B cell (primary cell): ENCODE measurements at regions not wholly inside any gene's neighbourhood (a gene's known extent, or its start where the extent isn't known, plus 50 kb on each side); places are given as distances from the start of the nearest gene placed in this dataset.

Experiments used
- ATAC-seq: fragments of 200-7000 bp; cut with Tn5 transposase; one replicate; pipeline ENCODE4 v1.10.0; 2021; ENCODE audit warnings: low read depth, mild to moderate bottlenecking, moderate number of reproducible peaks, moderate library complexity
- CTCF ChIA-PET: fragments of 350-600 bp; sonication (Branson Sonifier 250); formaldehyde crosslinking; loops from one replicate; lab custom pipeline; 2021; ENCODE audit warnings: antibody characterized with exemption, inconsistent platforms; lab: Charles Lee
- POLR2A ChIA-PET: fragments of 350-600 bp; sonication (Branson Sonifier 250); formaldehyde crosslinking; loops from one replicate; lab custom pipeline; 2021; ENCODE audit warnings: antibody characterized with exemption; lab: Charles Lee
- DNase-seq: peaks from one replicate; pipeline ENCODE4 v3.0.0; 2013
- H2AFZ ChIP-seq: 2 replicates; pipeline ENCODE4 v1.6.1; 2012; ENCODE audit warnings: mild to moderate bottlenecking, low read depth, low read length; ENCODE audit not compliant: insufficient read depth, poor library complexity, severe bottlenecking
- H3K27ac ChIP-seq, 2 donors: 1 replicate in 1 of 2; 2 replicates in 1 of 2; pipeline ENCODE4 v1.5.1; 2012 to 2013; ENCODE audit warnings: low read length in 2 of 2, mild to moderate bottlenecking in 2 of 2, moderate library complexity in 1 of 2
- H3K27me3 ChIP-seq, 4 experiments: fragments of 200-600 bp in 1 of 4; sonication (generic) in 1 of 4; replicated peaks in 1 of 4; 1 replicate in 2 of 4; 2 replicates in 2 of 4; pipeline versions ENCODE4 v1.6.1 to v1.7.0; 2013 to 2016; ENCODE audit warnings: low read length in 3 of 4, mild to moderate bottlenecking in 2 of 4, mixed read lengths in 1 of 4, moderate library complexity in 1 of 4; ENCODE audit not compliant: insufficient read depth in 4 of 4, control insufficient read depth in 3 of 4; ENCODE audit errors: control extremely low read depth in 1 of 4
- H3K36me3 ChIP-seq, 2 experiments: replicated peaks in 1 of 2; 1 replicate in 1 of 2; 2 replicates in 1 of 2; pipeline versions ENCODE4 v1.6.1 to v1.7.1; 2013; ENCODE audit warnings: low read length in 1 of 2; ENCODE audit not compliant: insufficient read depth in 2 of 2, control insufficient read depth in 1 of 2; ENCODE audit errors: control extremely low read depth in 1 of 2, extremely low read depth in 1 of 2
- H3K4me1 ChIP-seq, 2 donors: fragments of 200-600 bp in 1 of 2; sonication (generic) in 1 of 2; 1 replicate in 1 of 2; 2 replicates in 1 of 2; pipeline versions ENCODE4 v1.5.1 to v1.6.1; 2013 to 2017; ENCODE audit warnings: low read length in 2 of 2; ENCODE audit not compliant: control insufficient read depth in 2 of 2, insufficient read depth in 2 of 2
- H3K4me2 ChIP-seq: replicated peaks from 2 replicates; pipeline ENCODE3; 2012; ENCODE audit warnings: mild to moderate bottlenecking, low read depth, low read length; ENCODE audit not compliant: poor library complexity, severe bottlenecking
- H3K4me3 ChIP-seq, 5 experiments: fragments of 200-600 bp in 1 of 5; sonication (generic) in 1 of 5; 1 replicate in 3 of 5; 2 replicates in 2 of 5; pipeline versions ENCODE4 v1.5.1 to v1.7.0; 2011 to 2016; ENCODE audit warnings: low read length in 4 of 5, mild to moderate bottlenecking in 4 of 5, low read depth in 2 of 5, control low read depth in 1 of 5, moderate library complexity in 1 of 5; ENCODE audit not compliant: insufficient read depth in 1 of 5; ENCODE audit errors: control extremely low read depth in 1 of 5, extremely low read depth in 1 of 5
- H3K79me2 ChIP-seq: fragments of 200-600 bp; sonication (generic); one replicate; pipeline ENCODE4 v1.6.0; 2016; ENCODE audit warnings: low read length; ENCODE audit not compliant: control insufficient read depth, insufficient read depth
- H3K9ac ChIP-seq: fragments of 200-600 bp; sonication (generic); 2 replicates; pipeline ENCODE4 v1.6.1; 2017; ENCODE audit warnings: mild to moderate bottlenecking, low read length, moderate library complexity
- H3K9me3 ChIP-seq, 3 donors: one replicate each; pipeline versions ENCODE4 v1.6.1 to v1.7.1; 2013; ENCODE audit warnings: low read length in 2 of 3; ENCODE audit not compliant: control insufficient read depth in 2 of 3, insufficient read depth in 1 of 3; ENCODE audit errors: control extremely low read depth in 1 of 3
- H4K20me1 ChIP-seq: 2 replicates; pipeline ENCODE4 v1.6.0; 2012; ENCODE audit warnings: mild to moderate bottlenecking, low read length; ENCODE audit not compliant: insufficient read depth, control insufficient read depth, poor library complexity, severe bottlenecking
- H3K27ac Mint-ChIP-seq: one replicate; pipeline ENCODE4 v1.8.0; 2021; ENCODE audit warnings: mixed read lengths
- H3K27me3 Mint-ChIP-seq: one replicate; pipeline ENCODE4 v1.8.0; 2021; ENCODE audit warnings: mixed read lengths
- H3K4me1 Mint-ChIP-seq: one replicate; pipeline ENCODE4 v1.8.0; 2021; ENCODE audit warnings: mixed read lengths
- H3K4me3 Mint-ChIP-seq: one replicate; pipeline ENCODE4 v1.8.0; 2021; ENCODE audit warnings: mixed read lengths
- H3K9me3 Mint-ChIP-seq: one replicate; pipeline ENCODE4 v1.8.0; 2022; ENCODE audit warnings: mixed read lengths; ENCODE audit not compliant: insufficient read depth
- CTCF ChIP-seq: fragments of 200-600 bp; IDR thresholded peaks from one replicate; pipeline ENCODE4 v1.8.0; 2022; ENCODE audit warnings: antibody characterized with exemption, mild to moderate bottlenecking
- EZH2 ChIP-seq: IDR thresholded peaks from 2 replicates; pipeline ENCODE4 v1.6.1; 2012; ENCODE audit warnings: borderline replicate concordance, low read depth, mild to moderate bottlenecking, moderate library complexity, low read length; ENCODE audit not compliant: insufficient read depth, poor library complexity, severe bottlenecking
- WGBS: methylation state at CpG from one replicate; pipeline ENCODE4 v1.1.5; 2013; ENCODE audit warnings: missing lambda C conversion rate; ENCODE audit not compliant: insufficient coverage; 5-methylcytosine and 5-hydroxymethylcytosine counted together
- intact Hi-C: fragments of 100-400 bp; cut with micrococcal nuclease; formaldehyde crosslinking; loops from one replicate; pipeline ENCODE4 v1.10.0; 2022

GRCh38 chr3:84586427-84586826 is 372.4 kb upstream of the CADM2 start:
- Histone ChIP-seq H3K4me2 (no peak overlapping the region), H3K79me2 (no peaks in the 10 kb centered on the region), H3K4me3 (no peak overlapping the region), H3K4me1 (no peaks in the 10 kb centered on the region), H3K9me3 (peaks cover 0 to 3% (median 0%) of the 10 kb centered on the region in 3 donors), H3K9ac (no peak overlapping the region), H4K20me1 (no peaks in the 10 kb centered on the region), H3K27ac (no peak overlapping the region), H3K27me3 (no peaks in the 10 kb centered on the region), H3K36me3 (no peaks in the 10 kb centered on the region), H2AFZ (no peak overlapping the region)
- Mint-ChIP-seq H3K9me3 (peaks cover 6% of the 10 kb centered on the region), H3K4me3 (no peak overlapping the region), H3K27ac (no peak overlapping the region), H3K4me1 (no peaks in the 10 kb centered on the region), H3K27me3 (no peaks in the 10 kb centered on the region)
- intact Hi-C loops, result no loop called here
- DNase-seq (no peak), ATAC-seq (no peak)
- TF ChIP-seq EZH2, result no peak
- TF ChIP-seq CTCF, result no peak
- ChIA-PET CTCF (no interaction called here), POLR2A (no interaction called here)
- no CpG with 5 or more reads among the region's 2 CpGs for WGBS

- Histone ChIP-seq H3K79me2 (no peaks in the 10 kb centered on the region), H3K27ac (no peak overlapping the region), H4K20me1 (no peaks in the 10 kb centered on the region), H3K4me2 (no peak overlapping the region), H3K9me3 (no peaks in the 10 kb centered on the region), H3K4me3 (no peak overlapping the region), H3K27me3 (no peaks in the 10 kb centered on the region), H3K36me3 (no peaks in the 10 kb centered on the region), H2AFZ (no peak overlapping the region), H3K9ac (no peak overlapping the region), H3K4me1 (no peaks in the 10 kb centered on the region)
- TF ChIP-seq CTCF (no peak), EZH2 (no peak)
- ATAC-seq, result no peak
- Mint-ChIP-seq H3K4me1 (no peaks in the 10 kb centered on the region), H3K4me3 (no peak overlapping the region), H3K9me3 (peaks cover 2% of the 10 kb centered on the region), H3K27me3 (no peaks in the 10 kb centered on the region), H3K27ac (no peak overlapping the region)
- intact Hi-C loops, result no loop called here
- POLR2A ChIA-PET, result no interaction called here
- no peak for DNase-seq
- WGBS, result 80% methylated on average over 1 of the region's 7 CpGs
- CTCF ChIA-PET, result no interaction called here
Observed at GRCh38 chr3:84600703-84601225, 358.0 kb upstream of the CADM2 start.
